Glomerular visceral epithelial cell (primary cell): ENCODE measurements at regions not wholly inside any gene's neighbourhood (a gene's known extent, or its start where the extent isn't known, plus 50 kb on each side); places are given as distances from the start of the nearest gene placed in this dataset.

Experiments used
- DNase-seq: peaks from one replicate; pipeline ENCODE4 v3.0.0-alpha.2; 2016; ENCODE audit errors: extremely low spot score

DNA sequence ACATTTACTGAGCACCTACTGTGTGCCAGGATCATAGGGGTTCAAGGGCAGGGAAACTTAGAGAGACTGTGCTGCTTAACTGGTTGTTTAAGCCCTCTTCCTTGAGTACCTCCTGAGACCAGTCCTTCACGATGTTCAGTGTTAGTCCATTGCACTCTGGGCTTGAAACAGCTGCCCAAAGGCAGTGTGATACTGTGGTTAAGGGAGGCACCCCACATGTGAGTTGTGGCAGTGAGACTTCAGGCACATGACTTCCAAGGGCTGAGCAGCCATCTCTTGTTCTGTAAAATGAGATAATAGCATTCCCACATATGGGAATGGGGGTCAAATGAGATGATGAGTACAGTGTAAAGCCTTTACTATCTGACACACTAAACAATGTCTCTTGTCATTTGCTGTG is 75.1 kb downstream of the LINGO1 start:
- DNase-seq: no peak

DNA sequence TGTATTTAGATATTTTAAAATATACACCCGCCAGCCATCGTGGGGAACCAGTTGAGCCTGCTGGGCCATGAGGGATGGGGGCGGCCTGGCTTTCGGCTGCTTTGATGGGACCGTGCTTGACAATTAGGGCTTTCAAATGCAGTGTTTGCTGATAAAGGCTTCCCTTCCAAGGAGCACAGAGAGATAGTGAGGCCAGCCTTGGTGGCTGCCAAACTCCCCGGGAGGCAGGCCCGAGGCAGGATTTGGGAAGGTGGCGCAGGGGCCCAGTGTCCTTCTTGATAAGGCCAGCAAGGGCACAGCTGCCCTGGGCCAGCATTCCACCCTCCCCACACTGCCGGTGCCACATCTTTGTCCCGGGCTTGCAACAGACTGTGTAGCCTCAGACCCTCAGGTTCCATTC is 75.6 kb downstream of the LINGO1 start:
- DNase-seq: no peak

DNA sequence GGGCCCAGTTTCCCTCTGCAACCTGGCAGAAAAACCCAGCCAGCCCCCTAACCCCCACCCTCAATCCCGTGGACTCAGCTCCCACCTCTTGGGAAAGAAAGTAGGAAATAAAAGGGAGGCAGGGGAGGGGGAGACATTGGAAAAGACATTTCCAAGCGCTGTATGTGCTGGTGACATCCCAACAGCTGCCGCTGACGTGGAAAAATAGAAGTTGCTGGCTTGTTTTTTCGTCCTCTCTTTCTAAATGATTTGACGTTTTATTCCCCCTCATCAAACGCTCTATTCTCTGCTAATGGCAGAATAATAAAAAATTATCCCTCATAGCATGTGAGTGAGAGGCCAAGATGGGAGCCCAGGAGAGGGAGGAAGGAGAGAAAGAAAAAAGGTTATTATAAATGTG is 76.1 kb downstream of the LINGO1 start:
- DNase-seq: no peak

DNA sequence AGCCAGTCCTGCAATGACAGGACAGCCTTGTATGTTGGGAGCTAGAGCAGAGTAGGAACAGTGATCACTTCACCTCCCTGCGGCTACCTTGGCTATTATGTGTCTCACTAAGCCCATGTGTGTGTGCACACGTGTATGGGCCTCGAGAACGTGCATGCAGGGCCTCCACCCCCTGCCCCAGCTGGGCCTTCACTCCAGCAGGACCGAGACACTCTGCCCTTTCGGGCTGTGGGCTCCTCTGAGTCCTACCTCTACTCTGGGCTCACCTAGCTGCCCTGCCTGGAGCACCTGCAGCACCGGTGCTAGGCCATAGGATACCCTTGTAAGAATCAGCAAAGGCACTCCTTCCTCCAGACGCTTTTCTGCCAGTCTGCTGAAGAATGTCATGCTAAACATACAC is 77.5 kb downstream of the LINGO1 start:
- DNase-seq: no peak

DNA sequence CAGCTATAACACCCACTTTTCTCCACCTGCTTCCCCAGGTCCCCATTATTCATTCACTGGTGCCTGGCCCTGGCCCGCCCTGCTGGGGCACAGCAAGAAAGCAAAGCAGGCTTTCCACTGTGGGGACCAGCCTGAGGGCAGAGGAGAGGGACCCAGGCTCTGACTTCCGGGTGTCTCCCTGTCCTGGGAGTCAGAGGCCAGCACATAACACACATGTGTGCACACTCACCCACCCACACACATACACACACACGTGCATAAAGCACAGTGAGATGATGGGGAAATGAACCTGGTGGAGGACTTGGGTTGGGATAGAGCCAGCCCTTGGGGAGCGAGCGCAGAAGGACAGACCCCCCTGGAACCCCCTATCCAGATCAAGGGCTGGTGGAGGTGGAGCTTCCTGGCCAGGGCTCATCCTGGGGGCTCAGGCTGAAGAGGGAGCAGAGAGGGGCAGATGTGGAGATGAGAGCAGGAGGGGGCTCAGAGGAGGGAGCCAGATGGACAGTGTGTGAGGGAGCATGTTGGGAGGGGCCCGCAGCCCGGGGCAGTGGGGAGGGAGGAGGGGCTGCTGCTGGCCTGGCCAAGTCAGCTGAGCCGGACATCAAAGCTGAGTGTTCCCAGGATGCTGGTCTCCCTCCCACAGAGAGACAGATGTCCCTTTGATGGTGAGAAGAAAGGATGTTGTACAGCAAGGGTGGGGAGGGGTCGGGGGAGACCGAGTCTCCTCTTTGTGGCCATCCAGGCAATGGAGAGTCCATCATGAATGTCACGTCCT is 78.2 kb downstream of the LINGO1 start:
- no peak for DNase-seq

DNA sequence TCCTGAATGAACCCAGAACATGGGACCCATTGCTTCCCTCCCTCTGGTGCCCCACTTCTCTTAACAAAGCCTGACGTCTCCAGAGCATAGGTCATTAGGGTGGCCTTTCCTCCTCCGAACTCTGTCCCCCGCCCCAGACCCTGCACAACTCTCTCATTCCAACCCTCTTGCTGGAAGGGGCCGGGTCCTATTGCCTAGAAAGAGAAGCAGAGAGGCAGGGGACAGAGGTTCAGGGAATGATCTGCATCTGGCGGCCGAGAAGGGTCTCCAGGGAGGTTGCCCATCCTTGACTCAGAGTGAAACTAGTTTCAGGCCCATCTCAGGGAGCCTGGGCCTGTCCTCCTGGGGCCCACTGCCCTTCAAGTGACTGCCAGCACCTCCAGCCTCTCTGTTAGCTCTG is 79.0 kb downstream of the LINGO1 start:
- DNase-seq: no peak

DNA sequence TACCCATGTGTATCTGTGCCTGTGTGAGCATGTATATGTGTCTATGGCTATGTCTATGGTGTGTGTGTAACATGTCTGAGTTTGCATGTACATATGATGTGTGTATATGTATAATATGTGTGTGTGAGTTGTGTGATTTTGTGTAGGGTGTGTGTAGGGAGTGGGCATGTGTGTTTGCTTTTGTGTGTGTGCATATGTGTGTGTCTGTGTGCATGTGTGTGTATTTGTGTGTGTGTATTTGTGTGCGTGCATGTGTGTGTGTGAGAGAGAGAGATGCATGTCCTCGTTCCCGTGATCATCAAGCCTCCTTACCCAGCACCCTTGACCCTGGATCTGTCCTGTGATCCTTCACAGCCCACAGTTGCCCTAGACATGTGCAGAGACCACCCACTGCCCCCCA is 79.5 kb downstream of the LINGO1 start:
- no peak for DNase-seq

DNA sequence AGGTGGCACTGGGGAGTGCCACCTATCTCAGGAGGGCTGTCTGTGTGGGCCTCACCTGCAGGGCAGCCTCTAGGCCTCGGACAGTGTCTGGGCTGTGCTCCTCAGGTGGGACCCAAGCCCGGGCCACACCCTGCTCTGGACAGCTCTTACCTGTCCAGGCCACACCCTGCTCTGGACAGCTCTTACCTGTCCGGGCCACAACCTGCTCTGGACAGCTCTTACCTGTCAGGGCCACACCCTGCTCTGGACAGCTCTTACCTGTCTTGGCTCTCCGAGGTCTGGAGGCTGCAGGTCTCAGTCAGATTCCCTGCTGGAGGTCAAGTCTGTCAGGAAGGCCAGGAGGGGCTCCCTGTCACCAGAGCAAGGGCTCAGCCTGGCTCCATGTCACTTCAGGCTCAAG is 80.6 kb downstream of the LINGO1 start:
- no peak for DNase-seq

DNA sequence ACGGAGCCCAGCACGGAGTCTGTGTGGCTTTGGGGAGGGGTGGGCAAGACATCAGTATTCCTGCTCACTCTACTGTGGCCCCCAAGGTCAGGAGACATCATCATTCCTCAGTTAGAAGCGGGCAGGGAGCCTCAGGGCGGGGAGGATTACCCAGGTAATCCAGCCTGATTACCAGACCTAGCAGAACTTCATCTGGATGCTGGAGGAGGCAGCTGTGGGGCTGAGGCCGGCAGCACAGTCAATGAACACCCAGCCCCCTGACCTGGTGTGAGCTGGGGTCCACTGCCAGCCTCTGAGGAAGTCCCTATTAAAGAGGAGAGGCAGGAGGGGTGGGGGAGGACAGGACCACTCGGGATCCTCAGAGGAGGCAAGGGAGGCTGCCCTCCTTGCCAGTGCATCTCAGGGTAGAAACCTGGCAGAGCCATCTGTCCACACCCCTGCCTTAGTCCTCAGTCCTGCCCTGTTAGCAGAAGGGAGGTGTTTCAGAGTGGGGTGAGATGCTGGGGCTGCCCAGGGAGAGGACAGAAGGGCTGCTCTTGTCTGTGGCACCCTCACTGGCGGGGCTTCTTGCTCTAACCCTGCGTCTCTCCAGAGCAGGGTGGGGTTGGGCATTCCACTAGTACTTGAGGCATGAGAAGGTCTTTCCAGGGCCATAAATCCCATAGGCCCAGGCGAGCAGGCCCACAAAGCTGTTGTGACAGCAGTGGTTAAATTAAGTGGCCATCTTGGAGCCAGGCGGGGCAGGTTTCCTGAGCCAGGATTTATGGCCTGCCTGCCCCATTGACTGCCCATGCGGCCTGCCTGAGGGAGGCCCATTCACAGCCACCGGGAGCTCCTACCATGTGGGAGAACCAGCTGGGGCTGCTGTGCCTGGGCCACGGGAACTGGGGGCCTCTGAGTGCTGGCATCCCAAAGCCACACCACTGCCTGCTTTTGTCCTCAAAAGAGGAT is 82.1 kb downstream of the LINGO1 start:
- no peak for DNase-seq

DNA sequence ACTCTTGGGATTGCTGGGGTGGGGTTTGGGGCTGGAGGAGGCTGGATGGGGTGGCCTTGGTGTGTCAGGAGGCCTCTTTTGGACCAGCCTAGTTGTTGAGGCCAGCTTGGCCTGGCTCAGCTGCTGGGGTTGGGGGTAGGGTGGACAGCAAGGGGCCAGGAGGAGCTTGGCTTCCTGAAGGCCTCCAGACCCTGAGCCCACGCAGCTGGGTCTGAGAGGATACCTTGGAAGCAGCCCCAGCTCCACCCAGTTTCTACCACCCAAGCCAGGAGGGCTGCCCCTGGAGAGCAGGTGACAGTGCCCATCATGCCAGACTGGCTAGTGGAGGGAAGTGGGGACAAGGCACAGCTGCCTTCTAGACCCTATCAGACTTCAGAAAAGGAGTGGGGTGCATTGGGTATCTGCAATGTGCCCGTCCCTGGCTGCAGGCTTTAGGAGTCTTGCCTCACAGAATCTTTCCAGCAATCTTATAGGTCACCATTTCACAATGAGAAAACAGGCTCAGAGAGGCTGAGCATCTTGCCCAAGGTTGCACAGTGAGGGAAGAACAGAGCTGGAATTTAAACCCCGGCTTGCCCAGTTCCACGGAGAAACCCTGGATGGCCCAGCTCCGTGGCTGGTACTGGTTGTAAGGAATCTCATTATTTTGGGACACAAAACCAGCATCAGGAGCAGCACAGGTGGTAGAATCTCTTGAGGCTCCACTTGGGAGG is 83.0 kb downstream of the LINGO1 start:
- no peak for DNase-seq

DNA sequence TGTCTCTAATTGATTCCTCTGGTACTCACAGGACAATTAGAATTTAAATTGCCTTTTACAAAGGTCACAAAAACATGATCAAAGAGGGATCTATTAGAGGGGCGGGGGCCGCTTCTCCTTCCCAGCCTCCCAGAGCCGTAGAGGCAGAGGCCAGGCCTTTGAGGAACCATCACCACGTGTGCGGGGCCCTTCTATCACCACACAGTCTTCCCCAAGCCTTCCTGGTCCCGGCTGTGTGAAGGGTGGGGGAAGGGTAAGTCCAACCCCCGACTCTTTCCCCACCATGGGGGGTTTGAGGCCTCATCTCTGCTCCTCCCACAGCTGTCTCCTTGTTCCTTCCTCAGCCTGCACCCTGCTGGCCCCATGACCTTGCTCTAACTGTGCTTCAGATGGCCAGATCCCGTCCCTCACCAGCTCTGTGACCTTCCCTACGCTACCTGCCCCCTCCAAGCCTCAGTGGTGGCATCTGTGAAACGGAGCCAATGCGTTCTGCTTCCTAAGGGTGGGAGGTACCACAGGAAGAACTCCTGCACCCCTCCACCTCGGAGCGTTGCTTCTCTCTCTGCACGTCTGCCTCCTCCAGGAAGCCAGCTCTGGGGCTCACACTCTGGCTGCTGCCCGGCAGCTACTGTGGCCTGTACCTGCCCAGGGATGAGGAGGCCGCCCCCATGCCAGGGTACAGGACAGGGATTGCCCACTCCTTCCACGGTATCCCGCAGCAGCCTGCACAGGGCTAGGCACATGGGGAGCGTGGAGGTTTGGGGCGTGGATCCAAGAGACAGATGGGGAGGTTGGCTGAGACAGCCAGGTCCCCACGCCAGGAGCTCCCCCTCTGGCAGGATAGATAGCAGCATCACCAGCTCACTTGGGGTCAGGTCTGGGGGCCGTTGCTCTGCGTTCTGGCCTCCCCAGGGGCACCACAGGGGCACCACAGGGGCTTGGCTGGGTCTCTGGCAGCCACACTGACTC is 83.8 kb downstream of the LINGO1 start:
- DNase-seq: no peak

DNA sequence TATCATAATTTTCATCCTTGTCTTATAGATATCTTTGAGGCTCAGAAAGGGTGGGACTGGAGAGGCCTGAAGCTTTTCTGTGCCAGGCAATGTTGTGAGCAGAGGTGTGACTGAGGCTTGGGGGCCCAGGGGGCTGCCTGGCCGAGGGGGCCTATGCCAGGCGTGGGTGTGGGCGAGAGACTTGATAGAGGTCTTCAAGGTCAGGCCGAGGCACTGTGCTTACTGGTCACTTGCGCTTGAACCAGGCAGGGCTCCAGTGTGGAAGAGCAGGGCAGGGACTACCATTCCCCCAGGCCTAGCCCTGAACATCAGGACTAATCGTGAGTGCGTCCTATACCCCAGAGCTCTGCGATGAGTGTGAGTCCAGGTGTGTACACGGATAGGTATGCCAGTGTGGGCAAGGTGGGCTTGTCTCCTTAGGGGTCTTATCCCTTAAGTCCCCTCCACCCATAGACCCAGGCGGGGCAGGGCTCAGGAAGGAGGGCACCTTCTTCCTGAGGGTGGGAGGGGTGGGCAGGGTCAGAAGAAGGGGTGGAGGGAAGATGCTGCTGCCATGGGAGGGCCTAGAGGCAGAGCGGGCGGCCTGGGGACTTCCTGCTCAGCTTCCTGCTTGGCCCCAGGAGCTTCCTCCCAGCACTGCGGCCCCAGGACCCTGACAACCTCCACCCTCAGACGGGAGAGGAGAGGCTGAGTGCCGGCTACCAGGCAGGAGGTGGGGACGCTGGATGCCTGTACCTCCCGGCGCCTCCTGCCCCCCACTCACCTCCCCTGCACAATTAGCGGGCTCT is 84.7 kb downstream of the LINGO1 start:
- DNase-seq: no peak

DNA sequence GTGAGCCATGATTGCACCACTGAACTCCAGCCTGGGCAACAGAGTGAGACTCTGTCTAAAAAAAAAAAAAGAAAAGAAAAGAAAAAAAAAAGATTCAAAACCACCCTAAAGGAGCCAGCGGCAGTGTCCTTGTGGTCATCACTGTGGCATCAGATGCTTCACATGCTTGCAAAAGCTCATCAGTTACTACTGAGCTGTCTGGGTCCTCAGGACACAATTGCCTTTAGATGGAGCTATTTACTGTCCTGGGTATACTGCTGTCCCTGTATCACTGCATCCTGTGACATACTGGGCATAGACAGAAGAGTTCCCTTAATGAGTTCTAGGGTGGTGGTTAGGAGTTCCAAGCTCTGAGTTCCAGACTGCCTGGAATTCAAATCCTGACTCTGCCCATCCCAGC is 85.8 kb downstream of the LINGO1 start:
- no peak for DNase-seq

DNA sequence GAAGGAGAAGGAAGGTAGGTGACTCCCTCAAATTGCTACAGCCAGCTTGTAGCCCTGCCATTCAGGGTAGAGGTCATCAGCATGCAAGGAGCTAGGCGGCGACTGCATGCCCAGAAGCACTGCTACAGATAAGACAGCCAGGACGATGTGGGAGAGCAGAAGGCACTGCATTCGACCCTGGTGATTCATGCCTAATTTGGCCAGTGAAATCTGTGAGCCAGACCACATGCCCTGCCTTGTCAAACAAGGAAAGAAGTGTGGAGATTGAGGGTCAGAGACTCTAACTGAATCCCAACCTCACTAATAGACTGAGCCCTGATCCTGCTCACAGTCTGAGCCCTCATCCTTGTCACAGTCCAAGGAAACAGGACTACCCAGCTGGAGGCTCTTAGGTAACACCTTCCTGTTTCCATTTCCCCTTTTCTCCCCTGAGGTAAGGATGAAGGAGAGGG is 86.6 kb downstream of the LINGO1 start:
- peak; percentile 70 for DNase-seq

DNA sequence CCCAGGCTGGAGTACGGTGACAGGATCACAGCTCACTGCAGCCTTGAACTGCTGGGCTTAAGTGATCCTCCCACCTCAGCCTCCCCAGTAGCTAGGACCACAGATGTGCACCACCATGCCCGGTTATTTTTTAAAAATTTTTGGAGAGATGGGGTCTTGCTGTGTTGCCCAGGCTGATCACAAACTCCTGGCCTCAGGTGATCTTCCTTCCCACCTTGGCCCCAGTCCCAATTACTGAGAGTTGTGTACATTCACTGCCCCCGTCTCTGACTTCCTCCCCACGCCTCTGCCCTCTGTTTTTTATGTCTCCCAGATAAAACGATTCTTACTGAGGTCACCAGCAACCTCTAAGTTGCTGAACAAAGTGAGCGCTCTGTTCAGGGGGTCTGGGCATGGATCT is 87.7 kb downstream of the LINGO1 start:
- no peak for DNase-seq

DNA sequence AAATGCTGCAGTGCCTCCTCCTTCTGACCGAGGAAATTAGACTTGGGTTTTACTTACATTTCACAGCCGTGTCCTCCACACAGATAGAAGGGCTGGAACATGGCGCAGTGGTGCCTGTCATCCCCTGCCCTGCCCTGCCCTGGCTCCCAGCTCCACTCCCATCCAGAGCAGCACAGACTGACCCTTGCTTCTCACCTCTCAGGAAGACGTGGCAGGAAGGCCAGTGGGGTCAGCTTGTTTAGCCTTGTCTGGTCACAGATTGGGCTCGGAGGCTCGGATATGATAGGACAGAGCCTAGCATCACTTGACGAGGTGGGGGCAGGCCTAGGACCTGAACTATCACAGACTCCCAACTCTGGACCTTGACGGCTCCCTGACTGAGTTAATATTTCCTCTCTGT is 88.5 kb downstream of the LINGO1 start:
- DNase-seq: no peak

DNA sequence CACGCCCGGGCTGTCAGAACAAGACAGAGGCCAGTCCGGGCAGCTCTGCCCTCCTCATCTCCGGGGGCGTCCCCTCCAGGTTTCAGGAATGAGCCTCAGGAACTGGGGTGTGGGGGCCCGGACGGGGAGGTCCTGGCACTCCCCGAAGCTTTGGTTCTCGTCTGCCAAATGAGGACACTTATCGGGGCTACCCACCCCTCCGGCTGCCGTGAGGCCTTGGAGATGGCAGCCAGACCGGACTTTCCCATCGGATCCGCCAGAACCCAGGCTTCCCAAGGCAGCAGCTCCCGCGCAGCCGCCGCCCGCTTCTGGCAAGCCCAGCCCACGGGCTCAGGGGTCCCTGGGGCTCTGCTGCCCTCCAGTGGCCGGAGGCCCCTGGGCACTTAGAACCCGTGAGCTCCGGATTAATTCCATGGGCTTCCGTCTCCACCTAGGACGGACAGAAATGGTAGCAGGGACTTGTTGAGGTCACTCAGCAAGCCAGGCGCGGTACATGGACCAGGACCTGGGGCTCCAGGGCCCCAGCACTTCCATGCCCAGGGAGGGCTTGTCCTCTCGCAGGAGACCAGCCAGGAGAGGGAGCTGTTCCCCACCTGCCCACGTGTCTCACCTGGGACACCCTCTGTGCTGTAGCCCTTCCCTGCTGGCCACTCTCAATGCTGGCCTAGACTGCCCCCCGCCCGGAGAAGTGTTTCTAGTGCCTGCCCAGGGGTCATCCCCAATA is 89.4 kb downstream of the LINGO1 start:
- peak; percentile 89 for DNase-seq

DNA sequence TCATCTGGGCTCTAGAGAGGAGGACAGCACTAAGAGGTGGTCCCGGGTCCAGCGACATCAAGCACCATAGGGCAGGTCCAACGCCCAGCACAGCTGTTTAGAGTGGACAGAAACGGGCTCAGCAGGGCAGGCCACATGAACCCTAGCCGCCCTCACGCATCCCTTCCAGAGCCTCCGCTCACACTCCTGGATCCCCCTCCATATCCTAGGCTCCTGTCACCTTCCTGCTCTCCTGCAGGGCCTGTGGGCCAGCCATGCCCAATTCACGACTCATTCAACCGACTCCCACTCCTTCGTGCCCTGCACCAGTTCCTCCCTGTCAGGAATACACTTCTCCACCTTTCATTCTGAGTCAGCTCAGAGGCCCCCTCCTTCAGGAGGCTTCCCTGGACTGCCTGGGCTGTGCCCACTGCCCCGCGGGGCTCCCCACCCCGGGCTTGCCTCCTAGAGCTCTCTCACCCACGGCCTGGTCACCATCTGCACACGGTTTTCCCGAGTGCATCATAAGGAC is 90.2 kb downstream of the LINGO1 start:
- DNase-seq: peak; percentile 53

DNA sequence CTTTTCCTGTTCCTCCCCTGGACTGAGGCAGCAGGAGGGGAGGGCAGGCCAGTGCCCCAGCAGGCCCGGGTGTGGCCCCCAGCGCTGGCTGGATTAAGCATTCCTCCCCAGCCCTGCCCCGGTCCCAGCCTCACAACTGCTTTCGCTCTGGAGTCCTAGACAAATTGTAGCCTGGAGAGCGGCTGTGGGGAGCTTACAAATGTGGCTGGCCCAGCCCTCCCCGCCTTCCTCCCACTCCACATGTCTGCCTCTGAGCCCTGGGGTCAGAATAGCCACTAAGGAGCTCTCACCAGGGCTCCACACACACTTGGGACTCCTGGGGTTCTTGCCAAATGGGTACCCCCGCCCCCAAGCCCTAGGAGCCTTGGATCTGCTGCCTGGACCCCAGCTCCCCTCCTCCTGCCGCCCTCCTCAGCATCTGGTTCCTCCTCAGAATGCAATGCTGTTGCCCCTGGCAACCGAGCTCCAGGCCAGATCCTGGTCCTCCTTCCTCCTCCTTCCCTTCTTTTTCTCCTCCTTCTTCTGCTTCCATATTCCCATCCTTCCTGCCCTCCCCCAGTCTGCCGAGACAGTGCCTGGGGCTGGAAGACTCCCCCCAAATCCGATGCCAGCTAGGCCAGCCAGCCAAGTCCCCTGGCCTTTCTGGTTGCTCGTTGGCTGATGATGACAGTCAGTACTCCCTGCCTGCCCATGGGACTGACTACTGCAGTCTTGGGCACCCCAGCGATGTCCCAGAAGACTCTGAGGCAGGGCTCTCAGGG is 91.1 kb downstream of the LINGO1 start:
- no peak for DNase-seq
